ENCODE measurements at regions not wholly inside any gene's neighbourhood (a gene's known extent, or its start where the extent isn't known, plus 50 kb on each side); places are given as distances from the start of the nearest gene placed in this dataset.

DNA sequence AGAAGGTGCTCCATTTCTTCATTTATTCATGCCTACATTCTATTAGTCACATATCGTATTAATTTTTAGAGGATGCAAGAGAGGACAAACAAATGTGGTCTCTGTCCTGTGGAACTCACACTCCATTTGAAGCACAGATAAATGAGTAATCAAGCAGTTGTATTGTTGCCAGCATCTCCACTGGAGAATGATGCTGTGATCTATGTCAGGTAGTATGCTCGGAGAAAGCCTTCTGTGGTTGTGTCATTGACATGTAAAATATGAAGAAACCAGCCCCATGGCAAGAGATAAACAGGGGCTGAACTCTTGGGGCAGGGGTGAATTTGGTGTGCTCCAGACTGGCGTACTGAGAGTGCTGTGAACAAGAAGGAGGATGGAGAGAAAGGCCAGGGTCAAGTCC lies 101.2 kb downstream of the FASLG start:
- TF ChIP-seq, protein P1, sequence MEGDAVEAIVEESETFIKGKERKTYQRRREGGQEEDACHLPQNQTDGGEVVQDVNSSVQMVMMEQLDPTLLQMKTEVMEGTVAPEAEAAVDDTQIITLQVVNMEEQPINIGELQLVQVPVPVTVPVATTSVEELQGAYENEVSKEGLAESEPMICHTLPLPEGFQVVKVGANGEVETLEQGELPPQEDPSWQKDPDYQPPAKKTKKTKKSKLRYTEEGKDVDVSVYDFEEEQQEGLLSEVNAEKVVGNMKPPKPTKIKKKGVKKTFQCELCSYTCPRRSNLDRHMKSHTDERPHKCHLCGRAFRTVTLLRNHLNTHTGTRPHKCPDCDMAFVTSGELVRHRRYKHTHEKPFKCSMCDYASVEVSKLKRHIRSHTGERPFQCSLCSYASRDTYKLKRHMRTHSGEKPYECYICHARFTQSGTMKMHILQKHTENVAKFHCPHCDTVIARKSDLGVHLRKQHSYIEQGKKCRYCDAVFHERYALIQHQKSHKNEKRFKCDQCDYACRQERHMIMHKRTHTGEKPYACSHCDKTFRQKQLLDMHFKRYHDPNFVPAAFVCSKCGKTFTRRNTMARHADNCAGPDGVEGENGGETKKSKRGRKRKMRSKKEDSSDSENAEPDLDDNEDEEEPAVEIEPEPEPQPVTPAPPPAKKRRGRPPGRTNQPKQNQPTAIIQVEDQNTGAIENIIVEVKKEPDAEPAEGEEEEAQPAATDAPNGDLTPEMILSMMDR (IDR thresholded peaks at IDR 0.05; ENCODE audit: low read length): no peak
- TF ChIP-seq EZH2 (optimal IDR thresholded peaks at IDR 0.05; ENCODE audit: low read depth, low read length): no peak

Data from MM.1S (cell line).